ENCODE measurements at regions not wholly inside any gene's neighbourhood (a gene's known extent, or its start where the extent isn't known, plus 50 kb on each side); places are given as distances from the start of the nearest gene placed in this dataset.

DNA sequence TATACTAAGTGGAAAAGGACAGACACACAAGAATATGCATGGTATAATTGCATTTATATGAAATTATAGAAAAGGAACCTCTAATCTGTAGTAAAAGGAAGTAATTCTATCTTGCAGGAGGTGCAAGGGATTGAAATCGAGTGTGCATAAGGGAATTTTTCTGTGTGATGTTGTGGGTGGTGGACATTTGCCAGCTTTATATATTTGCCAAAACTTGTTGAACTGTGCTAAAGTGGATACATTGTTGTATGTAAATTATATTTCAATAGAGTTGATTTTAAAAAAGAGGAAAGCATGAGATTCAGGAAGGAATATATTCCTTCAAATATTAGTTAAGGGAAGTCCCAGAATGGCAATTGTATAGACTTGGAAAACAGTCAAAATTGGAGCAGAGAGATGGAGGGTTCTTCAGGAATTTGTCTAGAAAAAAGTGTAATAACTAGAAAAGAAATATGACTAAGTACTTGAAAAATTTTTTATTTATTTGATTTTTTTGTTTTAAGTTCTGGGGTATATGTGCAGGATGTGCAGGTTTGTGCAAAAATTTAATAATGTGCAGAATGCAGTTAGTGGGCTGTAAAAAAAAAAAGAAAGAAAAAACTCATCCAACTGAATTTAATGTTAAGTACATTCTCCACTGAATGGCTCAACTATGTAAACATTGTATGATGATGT lies 96.1 kb downstream of the ARL4A start:
- TF ChIP-seq, protein P1, sequence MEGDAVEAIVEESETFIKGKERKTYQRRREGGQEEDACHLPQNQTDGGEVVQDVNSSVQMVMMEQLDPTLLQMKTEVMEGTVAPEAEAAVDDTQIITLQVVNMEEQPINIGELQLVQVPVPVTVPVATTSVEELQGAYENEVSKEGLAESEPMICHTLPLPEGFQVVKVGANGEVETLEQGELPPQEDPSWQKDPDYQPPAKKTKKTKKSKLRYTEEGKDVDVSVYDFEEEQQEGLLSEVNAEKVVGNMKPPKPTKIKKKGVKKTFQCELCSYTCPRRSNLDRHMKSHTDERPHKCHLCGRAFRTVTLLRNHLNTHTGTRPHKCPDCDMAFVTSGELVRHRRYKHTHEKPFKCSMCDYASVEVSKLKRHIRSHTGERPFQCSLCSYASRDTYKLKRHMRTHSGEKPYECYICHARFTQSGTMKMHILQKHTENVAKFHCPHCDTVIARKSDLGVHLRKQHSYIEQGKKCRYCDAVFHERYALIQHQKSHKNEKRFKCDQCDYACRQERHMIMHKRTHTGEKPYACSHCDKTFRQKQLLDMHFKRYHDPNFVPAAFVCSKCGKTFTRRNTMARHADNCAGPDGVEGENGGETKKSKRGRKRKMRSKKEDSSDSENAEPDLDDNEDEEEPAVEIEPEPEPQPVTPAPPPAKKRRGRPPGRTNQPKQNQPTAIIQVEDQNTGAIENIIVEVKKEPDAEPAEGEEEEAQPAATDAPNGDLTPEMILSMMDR (IDR thresholded peaks at IDR 0.05), result no peak

DNA sequence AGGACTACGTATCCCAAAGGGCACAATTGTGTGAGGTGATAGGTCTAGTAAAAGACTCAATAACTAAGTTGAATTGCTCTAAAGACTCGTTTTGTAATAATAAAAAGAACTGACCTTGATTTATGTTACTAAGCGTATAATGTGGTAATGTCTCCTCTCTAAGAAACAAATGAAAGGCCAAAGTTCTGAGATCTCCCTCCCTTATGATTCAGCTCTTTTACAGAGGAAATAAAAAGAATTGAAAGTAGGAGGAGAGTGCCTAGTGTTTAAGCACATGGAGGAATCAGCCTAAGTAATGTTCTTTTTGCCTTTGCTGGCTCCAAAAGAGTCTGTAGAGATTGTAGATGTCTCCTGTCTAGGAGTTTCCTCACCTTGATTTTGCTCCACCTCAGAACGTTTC lies 98.0 kb downstream of the ARL4A start:
- TF ChIP-seq, protein P1 (IDR thresholded peaks at IDR 0.05), result no peak

DNA sequence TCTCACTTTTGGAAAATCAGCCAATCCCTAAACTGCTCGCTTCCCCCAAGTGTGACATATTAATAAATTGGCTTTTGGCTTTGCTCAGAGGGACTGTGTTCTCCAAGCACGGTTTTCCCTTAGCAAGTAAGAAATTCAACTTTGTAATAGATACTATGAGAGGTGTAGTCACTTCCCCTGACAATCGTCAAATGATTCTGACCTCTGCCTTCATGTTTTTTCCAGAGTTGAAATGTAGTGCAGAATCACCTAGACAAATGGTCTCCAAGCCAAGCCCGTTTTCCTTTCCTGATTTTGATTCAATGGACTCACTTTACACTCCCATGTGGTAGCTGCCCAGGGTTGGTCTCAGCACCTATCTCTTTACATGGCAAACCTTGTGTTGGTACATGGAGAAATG lies 99.1 kb downstream of the ARL4A start:
- TF ChIP-seq, protein P1 (IDR thresholded peaks at IDR 0.05), result no peak

DNA sequence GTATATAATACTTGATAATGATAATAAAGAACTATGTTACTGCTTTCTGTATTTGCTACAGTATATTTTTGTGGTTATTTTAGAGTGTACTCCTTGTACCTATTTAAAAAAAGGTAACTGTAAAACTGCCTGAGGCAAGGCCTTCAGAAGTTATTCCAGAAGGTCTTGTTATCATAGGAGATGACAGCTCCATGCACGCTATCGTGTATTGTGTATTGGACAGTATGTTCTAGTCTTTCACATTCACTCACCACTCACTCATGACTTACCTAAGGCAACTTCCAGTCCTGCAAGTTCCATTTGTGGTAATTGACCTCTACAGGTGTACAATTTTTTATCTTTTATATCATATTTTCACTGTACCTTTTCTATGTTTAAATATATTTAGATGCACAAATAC lies 100.7 kb downstream of the ARL4A start:
- TF ChIP-seq, protein P1 (IDR thresholded peaks at IDR 0.05), result no peak

DNA sequence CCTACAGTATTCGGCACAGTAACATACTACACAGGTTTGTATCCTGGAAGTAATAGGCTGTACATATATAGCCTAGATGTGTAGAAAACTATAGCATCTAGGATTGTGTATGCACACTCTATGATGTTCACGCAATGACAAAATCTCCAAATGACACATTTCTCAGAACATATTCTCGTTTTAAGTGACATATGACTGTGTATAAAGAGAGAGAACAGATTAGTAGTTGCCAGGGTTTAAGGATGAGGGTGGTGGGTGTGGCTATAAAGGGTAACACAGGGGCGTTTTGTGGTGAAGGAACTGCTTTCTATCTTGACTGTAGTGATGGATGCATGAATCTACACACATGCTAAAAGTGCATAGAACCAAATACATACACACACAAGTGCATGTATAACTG lies 101.2 kb downstream of the ARL4A start:
- TF ChIP-seq, protein P1 (IDR thresholded peaks at IDR 0.05), result no peak

DNA sequence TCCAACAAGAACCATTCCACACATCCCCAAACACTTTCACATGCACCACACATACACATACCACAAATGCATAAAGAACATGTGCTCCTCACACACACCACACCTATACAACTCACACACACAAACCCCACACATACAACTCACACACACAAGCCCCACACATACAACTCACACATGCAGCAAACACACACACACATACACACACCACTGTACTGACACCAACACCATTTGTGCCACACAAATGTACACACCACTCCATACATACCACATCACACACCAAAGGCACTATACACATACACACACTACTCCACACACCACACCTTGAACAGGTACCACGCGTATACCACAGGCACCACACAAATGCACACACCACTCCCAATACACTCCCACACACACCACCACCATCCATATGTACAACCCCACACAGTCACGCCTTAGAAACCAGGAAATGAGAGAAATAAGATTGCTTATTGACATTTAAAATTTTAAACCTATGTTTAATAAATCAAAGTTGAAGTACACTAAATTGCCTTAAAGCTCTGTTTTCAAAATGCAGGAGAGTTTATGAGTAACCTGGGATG lies 107.4 kb downstream of the ARL4A start:
- TF ChIP-seq, protein P1 (IDR thresholded peaks at IDR 0.05), result no peak

DNA sequence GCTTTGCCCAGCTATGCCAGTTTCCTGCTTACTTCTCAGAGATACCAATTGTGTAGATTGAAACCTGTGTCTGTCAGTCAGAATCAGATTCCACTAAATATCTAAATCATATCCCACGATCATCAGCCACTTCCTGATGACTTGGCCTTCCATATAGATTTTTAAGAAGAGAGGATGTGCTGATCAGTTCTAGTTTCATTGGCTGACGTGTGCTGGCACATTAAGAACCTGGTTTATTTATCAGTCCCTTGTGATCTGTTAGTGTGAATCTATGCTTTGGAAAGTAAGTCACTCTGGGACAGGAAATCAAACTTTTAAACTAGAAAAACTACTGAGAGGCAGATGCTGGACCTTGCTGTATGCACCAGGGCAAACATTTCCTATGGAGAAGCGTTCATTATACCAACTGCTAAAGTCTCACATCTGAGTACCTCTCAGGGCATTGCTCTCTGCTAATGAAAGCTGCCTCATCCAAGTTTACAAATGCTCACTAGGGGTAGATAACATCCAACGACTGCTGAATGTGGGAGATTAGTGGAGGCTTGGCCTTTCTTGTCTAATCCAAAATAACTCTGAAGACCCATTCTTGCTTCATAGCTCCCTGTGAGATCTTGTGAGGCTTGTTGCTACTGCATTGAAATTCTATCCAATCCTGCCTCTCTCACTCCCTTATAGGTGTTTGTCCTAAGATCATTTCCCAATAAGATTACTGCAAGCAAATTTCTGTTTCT lies 109.1 kb downstream of the ARL4A start:
- TF ChIP-seq, protein P1 (IDR thresholded peaks at IDR 0.05), result no peak

Data from LNCAP (cell line).